ENCODE measurements at regions not wholly inside any gene's neighbourhood (a gene's known extent, or its start where the extent isn't known, plus 50 kb on each side); places are given as distances from the start of the nearest gene placed in this dataset.
"Not testable (repeated sequence)": the region's sequence is repeated elsewhere in the genome, so short reads cannot be mapped to it uniquely, and the experiment has no call there.

- DNase-seq = no peak
- H3K9me3 ChIP-seq = no peaks in the 10 kb centered on the region
- H3K27ac ChIP-seq = no peak overlapping the region
- intact Hi-C loops (cut with DNase I) = no loop called here
- no peaks in the 10 kb centered on the region for H3K27me3 ChIP-seq
- TF ChIP-seq CTCF (IDR thresholded peaks at IDR 0.05) (no peak), POLR2A (IDR thresholded peaks at IDR 0.05) (no peak)
- peaks cover 0 to 15% (median 0%) of the 10 kb centered on the region in 3 donors for H3K4me1 ChIP-seq
- no peaks in the 10 kb centered on the region for H3K36me3 ChIP-seq
- 38 to 43% methylated on average over 5 of the region's 5 CpGs for WGBS, 2 donors
- H3K4me3 ChIP-seq = no peak overlapping the region
These were observed 440.3 kb downstream of the ETS1 start for GRCh38 chr11:128146926-128147605.

GRCh38 chr11:128140293-128140692 lies 447.1 kb downstream of the ETS1 start:
- H3K4me1 ChIP-seq; intact Hi-C loops (cut with DNase I); H3K36me3 ChIP-seq; H3K27ac ChIP-seq; DNase-seq; H3K9me3 ChIP-seq; H3K4me3 ChIP-seq; H3K27me3 ChIP-seq: not testable (repeated sequence)
- WGBS, 2 donors = 100% methylated on average over 1 of the region's 6 CpGs; no CpG with 5 or more reads in 1 of the 2 donors

- TF ChIP-seq CTCF (IDR thresholded peaks at IDR 0.05) (no peak), POLR2A (IDR thresholded peaks at IDR 0.05) (no peak)
- no peak overlapping the region for H3K27ac ChIP-seq
- H3K9me3 ChIP-seq = no peaks in the 10 kb centered on the region
- H3K4me3 ChIP-seq = no peak overlapping the region
- no peak for DNase-seq
- H3K36me3 ChIP-seq = no peaks in the 10 kb centered on the region
- WGBS, 2 donors = 25 to 69% methylated on average over 2 of the region's 2 CpGs
- H3K27me3 ChIP-seq = no peaks in the 10 kb centered on the region
- intact Hi-C loops (cut with DNase I) = no loop called here
- H3K4me1 ChIP-seq = no peaks in the 10 kb centered on the region
These were observed 451.9 kb downstream of the ETS1 start for GRCh38 chr11:128135451-128135850.

- no peaks in the 10 kb centered on the region for H3K36me3 ChIP-seq
- TF ChIP-seq CTCF (IDR thresholded peaks at IDR 0.05) (no peak), POLR2A (IDR thresholded peaks at IDR 0.05) (no peak)
- H3K4me1 ChIP-seq = no peaks in the 10 kb centered on the region
- H3K27ac ChIP-seq = no peak overlapping the region
- DNase-seq = no peak
- no peaks in the 10 kb centered on the region for H3K9me3 ChIP-seq
- no peak overlapping the region for H3K4me3 ChIP-seq
- intact Hi-C loops (cut with DNase I) = no loop called here
- H3K27me3 ChIP-seq = no peaks in the 10 kb centered on the region
- 64 to 84% methylated on average over 3 of the region's 3 CpGs for WGBS, 2 donors
These were observed 453.9 kb downstream of the ETS1 start for GRCh38 chr11:128133501-128133900.

- no peak for DNase-seq
- H3K9me3 ChIP-seq = no peaks in the 10 kb centered on the region
- no peaks in the 10 kb centered on the region for H3K4me1 ChIP-seq
- TF ChIP-seq POLR2A (IDR thresholded peaks at IDR 0.05) = no peak
- TF ChIP-seq CTCF (IDR thresholded peaks at IDR 0.05) = no peak
- no peaks in the 10 kb centered on the region for H3K36me3 ChIP-seq
- H3K4me3 ChIP-seq = no peak overlapping the region
- H3K27me3 ChIP-seq = no peaks in the 10 kb centered on the region
- intact Hi-C loops (cut with DNase I) = no loop called here
- H3K27ac ChIP-seq = no peak overlapping the region
These were observed 457.3 kb downstream of the ETS1 start for GRCh38 chr11:128130052-128130451.

GRCh38 chr11:128125723-128126122 lies 461.6 kb downstream of the ETS1 start:
- no peak overlapping the region for H3K27ac ChIP-seq
- intact Hi-C loops (cut with DNase I) = no loop called here
- H3K4me1 ChIP-seq = no peaks in the 10 kb centered on the region
- DNase-seq = no peak
- no peak for TF ChIP-seq POLR2A (IDR thresholded peaks at IDR 0.05)
- TF ChIP-seq CTCF (IDR thresholded peaks at IDR 0.05) = no peak
- no peak overlapping the region for H3K4me3 ChIP-seq
- no peaks in the 10 kb centered on the region for H3K27me3 ChIP-seq
- 42 to 78% methylated on average over 3 of the region's 3 CpGs for WGBS, 2 donors
- H3K36me3 ChIP-seq = no peaks in the 10 kb centered on the region
- H3K9me3 ChIP-seq = no peaks in the 10 kb centered on the region
